ENCODE measurements at regions not wholly inside any gene's neighbourhood (a gene's known extent, or its start where the extent isn't known, plus 50 kb on each side); places are given as distances from the start of the nearest gene placed in this dataset.

DNA sequence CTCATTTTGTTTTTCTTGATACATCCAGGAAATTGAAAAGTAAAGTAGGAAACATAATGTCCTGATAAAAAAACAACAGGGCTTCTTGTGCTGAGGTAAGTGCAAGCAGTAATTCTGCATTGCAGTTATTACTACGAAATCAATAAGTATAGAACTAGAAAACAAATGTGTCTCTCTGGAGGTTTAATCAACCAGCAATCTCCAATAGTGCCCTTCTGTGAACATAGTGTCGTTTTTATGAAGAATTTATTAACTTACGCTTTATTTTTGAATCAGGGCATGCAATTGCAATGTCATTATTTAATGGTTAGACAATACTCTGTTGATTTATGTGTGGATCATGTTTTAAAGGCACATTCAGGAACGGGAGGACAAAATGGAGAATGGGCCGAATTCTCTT, 494.1 kb upstream of the NOVA1 start:
- Mint-ChIP-seq H3K4me3 (no peak overlapping the region), H3K27ac (no peak overlapping the region), H3K4me1 (no peaks in the 10 kb centered on the region), H3K27me3 (no peaks in the 10 kb centered on the region), H3K9me3 (ENCODE audit: insufficient read depth) (no peaks in the 10 kb centered on the region)
- H3K4me3 ChIP-seq (ENCODE audit: control extremely low read depth in 1 of 5, extremely low read depth in 1 of 5, insufficient read depth in 1 of 5, low read depth in 2 of 5, low read length in 4 of 5), result no peak overlapping the region
- no peaks in the 10 kb centered on the region for H3K4me1 ChIP-seq (ENCODE audit: control insufficient read depth in 2 of 2, insufficient read depth in 2 of 2, low read length in 2 of 2)
- intact Hi-C loops (cut with micrococcal nuclease), result no loop called here
- H2AFZ ChIP-seq (ENCODE audit: insufficient read depth, low read depth, low read length, poor library complexity, severe bottlenecking), result no peak overlapping the region
- ChIA-PET POLR2A (no interaction called here), CTCF (no interaction called here)
- H3K79me2 ChIP-seq (ENCODE audit: control insufficient read depth, insufficient read depth, low read length), result no peaks in the 10 kb centered on the region
- H4K20me1 ChIP-seq (ENCODE audit: control insufficient read depth, insufficient read depth, low read length, poor library complexity, severe bottlenecking), result no peaks in the 10 kb centered on the region
- ATAC-seq (ENCODE audit: low read depth) (no peak), DNase-seq (no peak)
- no CpG with 5 or more reads among the region's 5 CpGs for WGBS (ENCODE audit: insufficient coverage)
- H3K9ac ChIP-seq (ENCODE audit: low read length), result no peak overlapping the region
- no peaks in the 10 kb centered on the region for H3K27me3 ChIP-seq (replicated peaks in 1 of 4; ENCODE audit: control extremely low read depth in 1 of 4, control insufficient read depth in 3 of 4, insufficient read depth in 4 of 4, low read length in 3 of 4)
- no peaks in the 10 kb centered on the region for H3K36me3 ChIP-seq (replicated peaks in 1 of 2; ENCODE audit: control extremely low read depth in 1 of 2, control insufficient read depth in 1 of 2, extremely low read depth in 1 of 2, insufficient read depth in 2 of 2, low read length in 1 of 2)
- no peak overlapping the region for H3K27ac ChIP-seq (ENCODE audit: low read length in 2 of 2)
- no peaks in the 10 kb centered on the region for H3K9me3 ChIP-seq (ENCODE audit: control extremely low read depth in 1 of 3, control insufficient read depth in 2 of 3, insufficient read depth in 1 of 3, low read length in 2 of 3)
- TF ChIP-seq, protein P1, sequence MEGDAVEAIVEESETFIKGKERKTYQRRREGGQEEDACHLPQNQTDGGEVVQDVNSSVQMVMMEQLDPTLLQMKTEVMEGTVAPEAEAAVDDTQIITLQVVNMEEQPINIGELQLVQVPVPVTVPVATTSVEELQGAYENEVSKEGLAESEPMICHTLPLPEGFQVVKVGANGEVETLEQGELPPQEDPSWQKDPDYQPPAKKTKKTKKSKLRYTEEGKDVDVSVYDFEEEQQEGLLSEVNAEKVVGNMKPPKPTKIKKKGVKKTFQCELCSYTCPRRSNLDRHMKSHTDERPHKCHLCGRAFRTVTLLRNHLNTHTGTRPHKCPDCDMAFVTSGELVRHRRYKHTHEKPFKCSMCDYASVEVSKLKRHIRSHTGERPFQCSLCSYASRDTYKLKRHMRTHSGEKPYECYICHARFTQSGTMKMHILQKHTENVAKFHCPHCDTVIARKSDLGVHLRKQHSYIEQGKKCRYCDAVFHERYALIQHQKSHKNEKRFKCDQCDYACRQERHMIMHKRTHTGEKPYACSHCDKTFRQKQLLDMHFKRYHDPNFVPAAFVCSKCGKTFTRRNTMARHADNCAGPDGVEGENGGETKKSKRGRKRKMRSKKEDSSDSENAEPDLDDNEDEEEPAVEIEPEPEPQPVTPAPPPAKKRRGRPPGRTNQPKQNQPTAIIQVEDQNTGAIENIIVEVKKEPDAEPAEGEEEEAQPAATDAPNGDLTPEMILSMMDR (IDR thresholded peaks at IDR 0.05), result no peak
- TF ChIP-seq EZH2 (IDR thresholded peaks at IDR 0.05; ENCODE audit: borderline replicate concordance, insufficient read depth, low read depth, low read length, poor library complexity, severe bottlenecking), result no peak
- no peak overlapping the region for H3K4me2 ChIP-seq (replicated peaks; ENCODE audit: low read depth, low read length, poor library complexity, severe bottlenecking)

DNA sequence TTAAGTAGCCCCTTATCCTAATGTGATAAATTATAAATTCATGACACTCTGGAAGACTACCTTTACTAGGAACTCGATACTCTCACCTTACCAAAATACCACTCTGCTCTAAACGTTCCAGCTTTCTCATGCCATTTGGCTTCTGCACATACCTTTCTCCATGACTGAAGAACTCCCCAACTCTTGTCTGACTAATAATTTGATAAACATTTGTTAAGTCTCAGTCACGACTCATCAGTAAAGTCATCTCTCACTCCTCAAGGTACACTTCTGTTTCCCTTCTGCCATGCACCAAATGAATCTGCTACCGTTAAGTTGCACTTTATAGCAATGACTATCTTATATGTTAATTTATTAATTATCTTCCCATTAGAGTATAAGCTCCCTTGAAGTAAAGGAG, 498.3 kb upstream of the NOVA1 start:
- Mint-ChIP-seq H3K4me3 (no peak overlapping the region), H3K27ac (no peak overlapping the region)
- WGBS (ENCODE audit: insufficient coverage), result 83% methylated on average over 2 of the region's 4 CpGs

More for the DNA sequence above, 498.3 kb upstream of the NOVA1 start:
- no peak overlapping the region for H2AFZ ChIP-seq (ENCODE audit: insufficient read depth, low read depth, low read length, poor library complexity, severe bottlenecking)
- no peaks in the 10 kb centered on the region for H4K20me1 ChIP-seq (ENCODE audit: control insufficient read depth, insufficient read depth, low read length, poor library complexity, severe bottlenecking)
- peaks cover 0 to 4% (median 0%) of the 10 kb centered on the region in 3 donors for H3K9me3 ChIP-seq (ENCODE audit: control extremely low read depth in 1 of 3, control insufficient read depth in 2 of 3, insufficient read depth in 1 of 3, low read length in 2 of 3)
- Mint-ChIP-seq H3K4me1 (no peaks in the 10 kb centered on the region), H3K9me3 (ENCODE audit: insufficient read depth) (no peaks in the 10 kb centered on the region), H3K27me3 (no peaks in the 10 kb centered on the region)
- no peak overlapping the region for H3K27ac ChIP-seq (ENCODE audit: low read length in 2 of 2)
- DNase-seq (no peak), ATAC-seq (ENCODE audit: low read depth) (no peak)
- H3K4me3 ChIP-seq (ENCODE audit: control extremely low read depth in 1 of 5, extremely low read depth in 1 of 5, insufficient read depth in 1 of 5, low read depth in 2 of 5, low read length in 4 of 5), result no peak overlapping the region
- no peak for TF ChIP-seq EZH2 (IDR thresholded peaks at IDR 0.05; ENCODE audit: borderline replicate concordance, insufficient read depth, low read depth, low read length, poor library complexity, severe bottlenecking)
- TF ChIP-seq, protein P1 (IDR thresholded peaks at IDR 0.05), result no peak
- POLR2A ChIA-PET, result no interaction called here
- no peaks in the 10 kb centered on the region for H3K79me2 ChIP-seq (ENCODE audit: control insufficient read depth, insufficient read depth, low read length)
- CTCF ChIA-PET, result no interaction called here
- no peaks in the 10 kb centered on the region for H3K36me3 ChIP-seq (replicated peaks in 1 of 2; ENCODE audit: control extremely low read depth in 1 of 2, control insufficient read depth in 1 of 2, extremely low read depth in 1 of 2, insufficient read depth in 2 of 2, low read length in 1 of 2)
- H3K4me1 ChIP-seq (ENCODE audit: control insufficient read depth in 2 of 2, insufficient read depth in 2 of 2, low read length in 2 of 2), result no peaks in the 10 kb centered on the region
- H3K27me3 ChIP-seq (replicated peaks in 1 of 4; ENCODE audit: control extremely low read depth in 1 of 4, control insufficient read depth in 3 of 4, insufficient read depth in 4 of 4, low read length in 3 of 4), result no peaks in the 10 kb centered on the region
- intact Hi-C loops (cut with micrococcal nuclease), result no loop called here
- no peak overlapping the region for H3K4me2 ChIP-seq (replicated peaks; ENCODE audit: low read depth, low read length, poor library complexity, severe bottlenecking)
- H3K9ac ChIP-seq (ENCODE audit: low read length), result no peak overlapping the region
